T-cell (primary cell): ENCODE measurements at regions not wholly inside any gene's neighbourhood (a gene's known extent, or its start where the extent isn't known, plus 50 kb on each side); places are given as distances from the start of the nearest gene placed in this dataset.

Source experiments
- ATAC-seq, 4 experiments: fragments of 200-7000 bp in 3 of 4; fragments of 150-1000 bp in 1 of 4; cut with Tn5 transposase; replicated peaks in 1 of 4; 1 replicate in 3 of 4; 2 replicates in 1 of 4; pipeline ENCODE4 v1.10.0; 2021; ENCODE audit warnings: moderate library complexity in 3 of 4, mild to moderate bottlenecking in 2 of 4, moderate number of reproducible peaks in 1 of 4
- CTCF ChIA-PET, 2 donors: fragments of 300-600 bp; sonication (Branson Sonifier 250); formaldehyde crosslinking; loops; one replicate each; lab custom pipeline; 2022; ENCODE audit warnings: antibody characterized with exemption in 2 of 2; lab: Charles Lee
- POLR2A ChIA-PET, 2 donors: fragments of 300-600 bp; sonication (Branson Sonifier 250); formaldehyde crosslinking; loops; one replicate each; lab custom pipeline; 2022; ENCODE audit warnings: antibody characterized with exemption in 2 of 2; lab: Charles Lee
- DNase-seq, 35 experiments: peaks; one replicate each; pipeline versions ENCODE4 v3.0.0 to v3.0.0-alpha.2; 2013 to 2023
- H3K27ac ChIP-seq: one replicate; pipeline ENCODE4 v1.5.1; 2013; ENCODE audit warnings: low read length
- H3K27me3 ChIP-seq, 2 experiments: replicated peaks in 1 of 2; 1 replicate in 1 of 2; 2 replicates in 1 of 2; pipeline versions ENCODE4 v1.6.1 to v1.7.0; 2013; ENCODE audit warnings: low read length in 1 of 2, mixed read lengths in 1 of 2; ENCODE audit not compliant: control insufficient read depth in 2 of 2, insufficient read depth in 2 of 2; ENCODE audit errors: extremely low read depth in 1 of 2
- H3K36me3 ChIP-seq, 2 donors: 1 replicate in 1 of 2; 2 replicates in 1 of 2; pipeline versions ENCODE4 v1.6.1 to v1.7.0; 2013; ENCODE audit warnings: low read length in 1 of 2; ENCODE audit not compliant: control insufficient read depth in 2 of 2, insufficient read depth in 1 of 2; ENCODE audit errors: extremely low read depth in 1 of 2
- H3K4me1 ChIP-seq, 2 experiments: 1 replicate in 1 of 2; 2 replicates in 1 of 2; pipeline versions ENCODE4 v1.6.1 to v1.7.0; 2013; ENCODE audit warnings: low read length in 2 of 2, mixed read lengths in 1 of 2; ENCODE audit not compliant: insufficient read depth in 2 of 2, control insufficient read depth in 1 of 2; ENCODE audit errors: extremely low read depth in 1 of 2
- H3K4me3 ChIP-seq, 2 donors: 1 replicate in 1 of 2; 2 replicates in 1 of 2; pipeline versions ENCODE4 v1.5.1 to v1.7.0; 2013; ENCODE audit warnings: mild to moderate bottlenecking in 2 of 2, low read length in 1 of 2, moderate library complexity in 1 of 2; ENCODE audit not compliant: control insufficient read depth in 1 of 2; ENCODE audit errors: extremely low read depth in 1 of 2
- H3K9me3 ChIP-seq: 2 replicates; pipeline ENCODE4 v1.7.0; 2013
- H3K27ac Mint-ChIP-seq, 2 donors: one replicate each; pipeline ENCODE4 v1.8.0; 2020 to 2021; ENCODE audit warnings: mild to moderate bottlenecking in 2 of 2, mixed read lengths in 2 of 2
- H3K27me3 Mint-ChIP-seq, 2 donors: one replicate each; pipeline ENCODE4 v1.8.0; 2021 to 2022; ENCODE audit warnings: mixed read lengths in 2 of 2
- H3K36me3 Mint-ChIP-seq: one replicate; pipeline ENCODE4 v1.8.0; 2021; ENCODE audit warnings: mixed read lengths
- H3K4me1 Mint-ChIP-seq, 3 donors: one replicate each; pipeline ENCODE4 v1.8.0; 2020 to 2022; ENCODE audit warnings: mixed read lengths in 3 of 3, mild to moderate bottlenecking in 1 of 3
- H3K4me3 Mint-ChIP-seq, 3 donors: one replicate each; pipeline ENCODE4 v1.8.0; 2020 to 2022; ENCODE audit warnings: mild to moderate bottlenecking in 3 of 3, mixed read lengths in 3 of 3, moderate library complexity in 3 of 3
- H3K9me3 Mint-ChIP-seq, 3 donors: one replicate each; pipeline ENCODE4 v1.8.0; 2020 to 2022; ENCODE audit warnings: mixed read lengths in 3 of 3
- WGBS: methylation state at CpG from one replicate; pipeline ENCODE4 v1.1.5; 2013; ENCODE audit warnings: missing lambda C conversion rate; ENCODE audit not compliant: insufficient coverage; 5-methylcytosine and 5-hydroxymethylcytosine counted together

DNA sequence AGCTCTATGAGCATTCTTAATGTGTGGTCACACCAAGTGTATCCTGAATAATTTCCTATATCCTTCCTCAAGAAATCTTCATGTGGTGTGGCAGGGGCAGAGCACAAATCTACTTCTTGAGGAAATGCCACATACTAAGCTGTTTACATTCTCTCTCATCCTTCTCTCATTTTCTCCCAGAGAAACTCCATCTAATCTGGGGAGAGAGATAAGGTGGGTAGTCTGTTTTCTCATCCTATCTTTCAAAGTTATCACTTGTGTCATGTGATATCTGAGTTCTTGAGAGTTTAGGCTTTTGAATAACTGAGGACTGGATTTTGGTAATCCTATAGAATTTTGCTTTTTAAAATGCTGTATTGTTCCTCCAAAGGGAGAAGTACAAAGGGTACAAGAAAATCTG lies 141.9 kb upstream of the LRRC7 start:
- ChIA-PET CTCF (no interaction called here), POLR2A (no interaction called here)
- H3K27me3 Mint-ChIP-seq, result no peaks in the 10 kb centered on the region
- no peak overlapping the region for H3K27ac Mint-ChIP-seq
- peaks cover 2 to 9% (median 4%) of the 10 kb centered on the region in 3 donors for H3K9me3 Mint-ChIP-seq
- Histone ChIP-seq H3K4me3 (no peak overlapping the region), H3K36me3 (no peaks in the 10 kb centered on the region), H3K27me3 (no peaks in the 10 kb centered on the region), H3K27ac (no peak overlapping the region), H3K9me3 (no peaks in the 10 kb centered on the region), H3K4me1 (no peaks in the 10 kb centered on the region)
- H3K4me1 Mint-ChIP-seq, result no peaks in the 10 kb centered on the region
- ATAC-seq (no peak), DNase-seq (no peak)
- H3K36me3 Mint-ChIP-seq, result no peaks in the 10 kb centered on the region
- H3K4me3 Mint-ChIP-seq, result no peak overlapping the region

DNA sequence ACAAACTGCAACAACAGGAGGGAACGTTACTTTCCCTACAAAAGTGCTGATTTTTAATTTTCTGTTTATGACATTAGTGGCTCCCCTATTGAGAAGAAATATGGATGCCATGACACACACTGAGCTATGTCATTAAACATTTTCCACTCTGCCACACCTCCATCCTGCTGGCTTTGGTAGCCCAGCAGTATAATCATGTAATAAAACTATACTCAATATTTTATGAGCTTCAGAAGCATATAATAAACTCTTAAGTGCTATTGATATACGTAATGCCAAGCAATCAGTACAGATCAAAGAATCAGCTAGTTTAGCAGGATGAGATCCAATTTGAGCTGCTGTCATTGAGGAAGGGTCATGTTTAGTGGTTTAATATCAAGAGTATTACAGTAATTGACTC lies 141.3 kb upstream of the LRRC7 start:
- CTCF ChIA-PET, result no interaction called here
- H3K4me3 ChIP-seq, result no peak overlapping the region

DNA sequence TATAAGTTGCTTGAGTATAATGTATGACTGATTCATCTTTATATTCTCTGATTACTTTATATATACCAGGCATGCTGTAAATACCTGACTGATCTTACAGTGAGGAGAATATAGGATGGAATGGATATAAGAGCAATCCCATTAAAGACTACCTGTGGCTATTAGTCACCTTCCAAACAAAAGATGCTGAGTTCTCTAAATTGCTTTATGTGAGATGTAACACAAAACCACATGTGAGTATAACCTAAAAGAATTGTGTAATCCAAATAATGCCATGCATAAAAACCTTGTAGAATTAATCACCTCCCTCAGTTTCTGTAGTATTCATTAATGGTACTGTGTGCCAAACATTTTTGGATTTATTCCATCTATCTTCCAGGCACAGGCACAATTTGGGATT lies 134.6 kb upstream of the LRRC7 start:
- CTCF ChIA-PET, result no interaction called here
- ATAC-seq, result no peak

More for the DNA sequence above, 141.3 kb upstream of the LRRC7 start:
- Mint-ChIP-seq H3K27me3 (no peaks in the 10 kb centered on the region), H3K9me3 (peaks cover 0 to 9% (median 4%) of the 10 kb centered on the region in 3 donors), H3K36me3 (no peaks in the 10 kb centered on the region), H3K4me1 (no peaks in the 10 kb centered on the region), H3K27ac (no peak overlapping the region), H3K4me3 (no peak overlapping the region)
- DNase-seq (no peak), ATAC-seq (no peak)
- Histone ChIP-seq H3K9me3 (no peaks in the 10 kb centered on the region), H3K27ac (no peak overlapping the region), H3K36me3 (no peaks in the 10 kb centered on the region), H3K4me1 (no peaks in the 10 kb centered on the region), H3K27me3 (no peaks in the 10 kb centered on the region)
- no CpG with 5 or more reads among the region's 2 CpGs for WGBS
- POLR2A ChIA-PET, result no interaction called here

DNA sequence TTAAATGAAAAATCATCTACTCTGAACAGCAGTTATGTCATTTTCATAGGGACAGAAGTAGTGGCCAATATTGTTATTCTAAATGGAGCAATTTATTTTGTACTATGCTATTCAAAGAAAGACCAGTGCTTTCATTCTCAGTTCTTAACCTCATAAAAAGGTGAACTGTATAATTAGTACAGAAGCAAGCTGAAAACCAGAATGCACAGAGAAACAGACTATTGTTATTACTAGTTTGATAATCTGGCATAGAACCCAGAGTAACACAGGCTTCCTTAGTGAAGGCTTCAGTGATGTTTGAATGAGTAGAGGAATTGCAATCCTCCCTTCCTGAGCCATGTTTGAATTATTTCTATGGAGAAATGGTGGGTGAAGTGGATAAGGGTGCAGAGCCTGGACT lies 131.6 kb upstream of the LRRC7 start:
- H3K27ac ChIP-seq, result no peak overlapping the region
- peaks cover 0 to 4% (median 3%) of the 10 kb centered on the region in 3 donors for H3K9me3 Mint-ChIP-seq
- no peaks in the 10 kb centered on the region for H3K9me3 ChIP-seq
- ChIA-PET CTCF (no interaction called here), POLR2A (no interaction called here)
- H3K36me3 Mint-ChIP-seq, result no peaks in the 10 kb centered on the region
- DNase-seq (no peak), ATAC-seq (no peak)
- no peaks in the 10 kb centered on the region for H3K27me3 Mint-ChIP-seq
- H3K4me1 Mint-ChIP-seq, result no peaks in the 10 kb centered on the region
- no peak overlapping the region for H3K4me3 Mint-ChIP-seq
- no peaks in the 10 kb centered on the region for H3K36me3 ChIP-seq
- H3K27ac Mint-ChIP-seq, result no peak overlapping the region
- no peaks in the 10 kb centered on the region for H3K27me3 ChIP-seq
- no peaks in the 10 kb centered on the region for H3K4me1 ChIP-seq
- H3K4me3 ChIP-seq, result no peak overlapping the region

More for the DNA sequence above, 134.6 kb upstream of the LRRC7 start:
- no peak overlapping the region for H3K27ac ChIP-seq
- H3K27ac Mint-ChIP-seq, result no peak overlapping the region
- H3K36me3 Mint-ChIP-seq, result no peaks in the 10 kb centered on the region
- H3K4me1 Mint-ChIP-seq, result no peaks in the 10 kb centered on the region
- H3K4me3 ChIP-seq, result no peak overlapping the region
- H3K36me3 ChIP-seq, result no peaks in the 10 kb centered on the region
- no peak for DNase-seq
- peaks cover 2 to 6% (median 3%) of the 10 kb centered on the region in 3 donors for H3K9me3 Mint-ChIP-seq
- no peaks in the 10 kb centered on the region for H3K4me1 ChIP-seq
- POLR2A ChIA-PET, result no interaction called here
- no peak overlapping the region for H3K4me3 Mint-ChIP-seq
- H3K9me3 ChIP-seq, result no peaks in the 10 kb centered on the region
- no peaks in the 10 kb centered on the region for H3K27me3 Mint-ChIP-seq
- H3K27me3 ChIP-seq, result no peaks in the 10 kb centered on the region

DNA sequence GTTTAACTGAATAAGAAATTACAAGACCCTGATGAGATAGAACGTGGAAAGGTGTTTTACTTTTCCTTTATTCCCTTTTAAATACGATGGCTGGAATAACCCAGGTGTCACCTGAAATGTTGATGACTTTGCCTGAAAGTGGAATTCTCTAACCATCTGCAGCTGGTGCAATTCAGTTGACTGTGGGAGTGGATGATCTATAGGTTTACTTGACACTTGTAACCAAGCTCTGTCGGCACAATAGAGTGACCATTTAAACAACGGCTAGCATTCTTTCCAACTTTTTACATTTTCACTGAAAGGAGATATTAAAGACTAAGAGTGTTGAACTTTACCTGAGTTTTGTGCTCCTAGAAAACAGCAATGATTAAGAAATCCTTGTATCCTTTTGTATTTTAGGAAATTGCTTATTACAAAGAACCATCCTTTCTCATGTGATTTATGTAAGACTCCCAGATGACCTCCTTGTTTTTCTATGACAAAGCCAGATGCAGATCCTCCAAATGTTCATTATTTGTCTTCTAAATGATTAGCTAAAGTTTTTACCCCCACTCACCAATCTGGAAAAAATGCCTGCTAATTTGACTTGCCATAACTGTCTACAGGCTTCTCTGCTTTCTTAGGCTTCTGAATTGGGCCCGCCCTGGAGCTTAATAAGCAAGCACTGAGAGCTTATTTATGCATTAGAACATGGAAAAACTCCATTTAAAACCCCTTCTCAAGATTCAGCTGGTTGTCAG lies 129.5 kb upstream of the LRRC7 start:
- H3K36me3 ChIP-seq, result no peaks in the 10 kb centered on the region
- CTCF ChIA-PET, result no interaction called here
- Mint-ChIP-seq H3K27me3 (no peaks in the 10 kb centered on the region), H3K27ac (no peak overlapping the region), H3K9me3 (peaks cover 3 to 10% (median 4%) of the 10 kb centered on the region in 3 donors), H3K36me3 (no peaks in the 10 kb centered on the region), H3K4me1 (no peaks in the 10 kb centered on the region), H3K4me3 (no peak overlapping the region)
- no peak overlapping the region for H3K27ac ChIP-seq
- H3K27me3 ChIP-seq, result no peaks in the 10 kb centered on the region
- ATAC-seq, result no peak
- no CpG with 5 or more reads among the region's 5 CpGs for WGBS
- DNase-seq, result no peak
- no peaks in the 10 kb centered on the region for H3K9me3 ChIP-seq
- POLR2A ChIA-PET, result no interaction called here
- no peak overlapping the region for H3K4me3 ChIP-seq
- no peaks in the 10 kb centered on the region for H3K4me1 ChIP-seq

DNA sequence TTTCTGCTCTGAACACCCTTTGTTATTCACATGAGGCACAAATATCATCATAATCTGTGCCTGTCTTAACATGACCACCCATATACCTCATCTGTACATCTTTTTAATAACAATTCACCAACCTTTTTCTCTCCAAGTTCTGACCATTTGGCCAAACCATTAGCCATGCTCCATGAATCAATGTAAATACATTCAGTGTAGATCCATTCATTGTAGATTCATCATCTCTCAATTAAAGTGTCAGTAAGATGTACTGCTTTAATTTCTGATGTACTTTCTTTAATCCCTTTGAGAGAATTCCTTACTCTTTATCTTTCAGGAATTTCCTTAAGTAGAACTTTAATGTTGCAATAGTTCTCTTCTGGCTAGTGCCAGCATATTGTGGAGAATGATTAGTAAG lies 126.2 kb upstream of the LRRC7 start:
- Histone ChIP-seq H3K36me3 (no peaks in the 10 kb centered on the region), H3K4me1 (no peaks in the 10 kb centered on the region), H3K9me3 (no peaks in the 10 kb centered on the region), H3K27me3 (no peaks in the 10 kb centered on the region), H3K27ac (no peak overlapping the region), H3K4me3 (no peak overlapping the region)
- CTCF ChIA-PET, result no interaction called here
- Mint-ChIP-seq H3K4me3 (no peak overlapping the region), H3K27me3 (no peaks in the 10 kb centered on the region), H3K9me3 (peaks cover 6 to 15% (median 6%) of the 10 kb centered on the region in 3 donors), H3K4me1 (no peaks in the 10 kb centered on the region), H3K36me3 (no peaks in the 10 kb centered on the region), H3K27ac (no peak overlapping the region)
- POLR2A ChIA-PET, result no interaction called here
- ATAC-seq, result no peak
- DNase-seq, result no peak

DNA sequence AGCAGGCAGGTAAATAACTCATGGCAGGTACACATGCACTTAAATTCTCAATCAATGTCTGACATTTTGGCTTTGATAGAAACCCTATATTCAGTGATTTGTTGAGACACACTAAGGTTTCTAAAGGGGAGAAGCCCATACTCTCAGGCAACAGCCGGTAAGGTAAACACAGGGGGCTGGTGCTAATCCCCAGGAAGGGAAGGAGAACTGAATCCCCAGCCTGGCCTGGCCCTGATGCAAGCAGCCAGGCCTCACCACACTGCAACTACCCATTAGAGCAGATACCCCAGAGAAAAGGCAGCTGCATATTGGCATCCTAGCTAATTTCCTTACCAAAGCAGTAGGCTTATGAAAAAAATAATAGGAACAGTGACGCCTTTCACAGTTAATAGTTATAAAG lies 116.5 kb upstream of the LRRC7 start:
- Mint-ChIP-seq H3K9me3 (peaks cover 14 to 26% (median 26%) of the 10 kb centered on the region in 3 donors), H3K27ac (no peak overlapping the region), H3K27me3 (no peaks in the 10 kb centered on the region), H3K36me3 (no peaks in the 10 kb centered on the region), H3K4me3 (no peak overlapping the region), H3K4me1 (no peaks in the 10 kb centered on the region)
- no peak overlapping the region for H3K4me3 ChIP-seq
- WGBS, result no CpG with 5 or more reads among the region's 2 CpGs
- H3K4me1 ChIP-seq, result no peaks in the 10 kb centered on the region
- DNase-seq, result no peak
- no peak for ATAC-seq
- no peaks in the 10 kb centered on the region for H3K27me3 ChIP-seq
- no peaks in the 10 kb centered on the region for H3K36me3 ChIP-seq
- ChIA-PET CTCF (no interaction called here), POLR2A (no interaction called here)
- H3K9me3 ChIP-seq, result no peaks in the 10 kb centered on the region
- no peak overlapping the region for H3K27ac ChIP-seq
